Cardiac septum (tissue), 1 donor: ENCODE measurements at regions not wholly inside any gene's neighbourhood (a gene's known extent, or its start where the extent isn't known, plus 50 kb on each side); places are given as distances from the start of the nearest gene placed in this dataset.
"Not testable (repeated sequence)": the region's sequence is repeated elsewhere in the genome, so short reads cannot be mapped to it uniquely, and the experiment has no call there.

ENCODE experiments used
- DNase-seq: peaks from one replicate; pipeline ENCODE4 v3.0.0-alpha.2; 2020; ENCODE audit warnings: low spot score
- intact Hi-C: fragments of 100-400 bp; cut with DNase I; formaldehyde crosslinking; loops from one replicate; pipeline ENCODE4 v1.14.0; 2022
- donor health status: DM: no; HTN: no; CAD: no.

DNA sequence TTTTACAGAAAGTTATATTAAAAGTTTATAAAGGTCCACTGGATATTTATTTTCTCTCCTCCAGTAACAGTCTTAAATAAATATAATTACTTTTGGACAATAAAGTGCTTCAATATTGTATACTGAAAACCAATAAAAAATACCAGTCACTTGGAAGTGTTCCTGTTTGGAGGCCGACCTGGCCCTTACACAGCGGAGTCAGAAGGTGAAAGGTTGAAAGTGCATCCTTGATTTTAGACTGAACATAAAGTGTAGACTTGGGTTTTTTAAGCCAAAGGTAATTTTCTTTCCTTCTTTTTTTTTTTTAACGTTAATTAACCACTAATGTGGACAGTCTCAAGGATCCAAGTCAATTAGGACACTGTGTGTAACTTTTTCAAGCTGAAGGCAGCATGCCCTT is 152.3 kb upstream of the TBX18 start:
- DNase-seq, result no peak
- intact Hi-C loops, result no loop called here

DNA sequence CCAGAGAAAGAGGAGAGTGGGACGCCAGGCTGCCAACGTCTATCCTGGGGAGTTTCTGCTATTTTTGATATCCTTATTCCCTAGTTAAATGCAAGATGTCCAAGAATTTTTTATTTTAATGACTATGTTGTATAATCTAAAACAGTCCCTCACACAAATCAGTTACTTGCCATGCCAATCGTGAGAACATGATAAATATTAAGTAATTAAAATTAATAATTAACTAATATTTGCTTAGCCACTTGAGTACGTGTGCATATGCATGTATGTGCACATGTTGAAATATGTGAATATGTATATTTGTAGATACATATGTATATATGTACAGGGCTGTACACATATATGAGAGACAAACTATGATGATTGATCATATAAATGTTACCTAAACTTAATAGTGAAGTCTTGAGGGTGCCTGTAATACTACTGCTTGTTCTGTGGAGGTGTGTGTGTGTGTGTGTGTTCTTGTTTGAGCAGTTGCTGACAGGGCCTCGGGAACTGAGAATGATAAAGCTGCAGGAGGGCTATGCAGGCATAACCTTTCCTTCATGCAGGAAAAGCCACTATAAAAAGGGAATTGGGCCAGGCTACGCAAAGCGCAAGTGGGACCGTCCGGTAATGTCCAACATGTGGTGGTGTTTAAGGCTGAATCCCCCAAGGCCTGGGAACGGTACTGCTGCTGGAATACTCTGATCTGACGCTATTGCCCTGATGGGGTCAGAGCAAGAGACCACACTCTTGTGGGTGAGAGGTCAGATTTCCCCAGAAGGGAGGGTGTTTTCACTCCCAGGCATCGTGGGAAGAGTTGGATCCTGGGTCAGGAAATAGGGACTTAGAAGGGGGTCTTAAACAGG is 148.3 kb upstream of the TBX18 start:
- DNase-seq, result no peak
- intact Hi-C loops, result loop anchor here (5.0 kb wide), 1 partner anchor 585 kb away; no protein-coding TSS in a partner anchor

DNA sequence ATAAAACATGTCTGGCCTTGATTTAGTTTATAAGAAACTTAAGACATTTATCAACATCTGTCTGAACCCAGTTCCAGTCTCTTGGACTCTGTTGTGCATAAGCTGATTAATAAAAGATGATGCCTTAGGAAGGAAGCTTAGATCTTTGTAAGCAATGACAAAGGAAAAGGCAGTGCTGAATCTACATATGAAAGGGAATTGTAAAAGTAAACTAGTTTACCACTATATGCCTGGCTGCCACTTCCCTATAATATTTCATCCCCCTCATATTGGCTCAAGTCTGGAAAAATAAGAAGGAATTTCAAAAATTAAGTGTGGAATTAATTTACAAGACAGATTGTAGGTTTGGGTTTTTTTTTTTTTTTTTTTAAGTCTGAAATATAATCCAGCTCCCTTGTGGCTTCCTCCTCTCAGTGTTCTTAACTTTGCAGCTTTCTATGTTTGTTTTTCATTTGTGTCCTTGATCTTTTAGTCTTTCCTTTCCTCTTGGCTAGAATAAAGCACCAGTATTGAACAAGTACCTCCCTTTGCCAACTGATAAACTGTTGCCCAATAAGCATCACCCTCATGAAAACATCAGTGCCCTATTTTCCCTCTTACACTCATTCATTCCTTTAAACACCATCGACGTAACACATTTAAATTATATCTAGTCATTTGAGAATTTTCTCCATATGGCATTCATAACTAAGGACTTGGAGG is 146.7 kb upstream of the TBX18 start:
- intact Hi-C loops, result loop anchor here (5.0 kb wide), 1 partner anchor 584 kb away; no protein-coding TSS in a partner anchor
- DNase-seq, result no peak

DNA sequence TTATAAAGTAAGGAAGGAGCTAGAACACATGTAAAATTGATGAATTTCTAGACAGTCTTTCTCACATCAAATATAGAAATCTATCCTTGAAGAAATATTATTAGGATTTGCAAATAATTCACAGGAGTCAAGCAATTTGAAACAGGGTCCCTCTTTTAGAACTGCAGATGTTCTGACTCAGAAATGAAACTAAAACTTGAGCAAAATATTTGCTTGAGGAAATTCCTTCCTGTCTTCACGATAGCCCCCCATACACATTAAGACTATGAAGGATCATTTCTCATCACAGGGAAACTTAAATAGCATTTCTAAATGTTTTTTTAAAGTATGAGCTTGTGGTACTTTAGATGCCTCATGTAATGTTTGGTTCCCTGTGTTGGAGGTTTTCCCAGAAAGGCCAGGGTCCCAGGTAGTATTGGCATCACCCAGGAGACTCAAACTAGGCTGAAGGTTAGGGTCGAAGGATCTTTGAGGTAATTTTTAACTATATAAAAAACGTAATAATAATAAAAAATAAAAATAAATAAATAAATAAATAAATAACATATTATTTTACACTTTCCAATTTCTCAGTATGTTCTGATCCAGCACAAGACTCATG is 144.0 kb upstream of the TBX18 start:
- no peak for DNase-seq
- intact Hi-C loops, result no loop called here

DNA sequence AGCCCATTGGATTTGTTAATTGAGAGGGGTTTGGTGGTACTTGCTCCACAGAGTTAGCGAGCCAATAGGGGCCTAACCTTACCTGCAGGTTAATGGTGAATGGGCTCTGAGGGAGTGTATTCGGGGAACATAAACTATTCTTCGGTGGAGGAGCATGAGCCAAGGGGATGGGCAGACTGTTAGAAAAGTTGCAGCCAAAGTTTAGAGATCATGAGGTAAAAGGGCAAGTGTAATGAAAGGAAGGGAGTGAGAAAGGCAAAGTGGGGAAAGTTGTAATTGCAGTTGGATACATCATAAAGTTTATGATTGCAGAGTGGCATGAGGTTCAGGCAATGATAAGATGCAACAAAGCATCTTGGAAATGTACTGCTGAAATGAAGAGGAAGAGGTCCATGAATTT is 142.1 kb upstream of the TBX18 start:
- no peak for DNase-seq
- intact Hi-C loops, result no loop called here

DNA sequence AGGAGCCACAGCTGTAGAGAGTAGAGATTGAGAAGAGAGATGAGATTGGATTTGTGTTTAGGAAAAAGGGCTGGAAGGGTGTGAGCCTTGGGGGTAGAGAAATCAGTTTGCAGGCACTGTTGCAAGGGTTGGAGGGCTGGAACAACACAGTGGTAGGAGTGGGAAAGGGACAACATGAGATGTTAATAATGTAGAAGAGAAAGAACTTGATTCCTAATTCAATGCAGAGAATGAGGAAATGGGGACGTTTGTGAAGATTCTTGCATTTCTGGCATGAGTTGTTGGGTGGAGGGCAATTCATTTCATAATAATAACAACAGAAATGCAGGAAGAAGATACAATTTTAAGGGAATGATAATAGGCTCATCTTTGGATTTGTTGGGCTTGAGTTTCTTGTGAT is 141.4 kb upstream of the TBX18 start:
- intact Hi-C loops, result no loop called here
- no peak for DNase-seq

DNA sequence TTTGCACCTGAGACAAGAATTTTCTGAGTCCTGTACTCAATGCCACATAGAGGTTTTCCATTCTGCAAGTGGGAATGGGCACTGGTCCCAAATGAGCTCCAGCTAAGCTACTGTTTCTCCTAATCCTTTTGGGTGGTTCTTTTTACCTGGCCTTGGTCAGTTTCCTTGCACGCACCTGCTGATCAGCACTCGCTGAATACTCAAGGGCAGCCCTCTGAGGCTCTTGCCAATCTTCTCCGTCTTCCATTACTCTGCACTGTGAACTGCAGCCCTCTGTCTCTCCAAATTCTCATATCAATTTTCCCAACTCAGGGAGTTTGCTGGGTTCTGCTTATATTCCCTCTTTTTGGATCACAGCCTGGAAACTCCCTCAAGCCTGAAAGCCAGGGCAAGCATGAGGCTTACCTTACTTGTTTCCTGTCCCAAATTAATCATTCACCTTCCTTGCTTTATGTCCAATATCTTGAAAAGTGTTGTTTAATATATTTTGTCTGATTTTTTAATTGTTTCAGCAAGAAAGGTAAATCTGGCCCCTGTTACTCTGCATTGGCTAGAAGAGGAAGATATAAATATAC is 138.0 kb upstream of the TBX18 start:
- no peak for DNase-seq
- intact Hi-C loops, result no loop called here

DNA sequence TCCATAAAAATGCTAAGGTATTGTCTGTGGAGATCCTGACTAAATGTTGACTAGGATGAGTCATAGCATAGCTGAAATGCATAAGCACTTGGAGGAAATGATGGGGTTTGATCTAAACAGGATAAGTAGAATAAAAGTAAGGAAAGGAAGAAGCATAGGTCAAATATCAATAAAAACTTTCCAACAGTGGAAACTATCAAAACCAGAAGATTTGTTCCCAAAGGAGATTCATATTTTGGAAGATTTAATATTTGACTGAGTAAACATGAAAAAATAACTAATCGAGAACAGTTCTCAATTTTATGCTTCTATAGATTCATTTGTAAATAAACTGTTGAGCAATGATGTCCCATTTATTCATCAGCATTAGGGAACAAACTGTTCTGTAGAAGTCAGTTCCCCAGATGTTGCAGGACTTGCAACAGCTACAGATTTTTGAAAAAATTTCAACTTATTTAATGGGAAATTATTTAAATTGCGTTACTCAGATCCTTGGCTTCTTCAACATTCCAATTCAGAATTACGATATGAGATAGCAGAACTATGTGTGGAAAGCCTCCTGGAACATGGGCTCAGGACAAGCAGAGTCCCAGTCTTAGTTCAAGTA is 133.7 kb upstream of the TBX18 start:
- intact Hi-C loops, result no loop called here
- no peak for DNase-seq

DNA sequence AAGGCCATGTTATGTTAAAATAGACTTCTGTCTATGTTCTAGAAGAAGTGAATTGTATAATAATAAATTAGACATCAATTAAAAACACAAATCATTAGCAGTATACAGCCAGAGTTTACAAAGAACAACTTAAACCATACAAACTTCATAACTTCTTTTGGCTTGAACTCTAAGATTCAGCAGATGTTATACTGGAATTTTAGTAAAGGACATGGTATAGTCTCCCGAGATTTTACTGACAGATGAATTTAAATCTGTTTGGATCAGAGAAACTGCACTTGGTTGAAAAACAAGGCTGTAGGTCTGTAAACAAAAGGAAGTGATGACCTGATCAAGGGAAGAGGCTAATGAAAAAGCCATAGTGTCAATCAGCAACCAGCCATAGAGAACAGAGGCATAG is 132.6 kb upstream of the TBX18 start:
- DNase-seq, result no peak

DNA sequence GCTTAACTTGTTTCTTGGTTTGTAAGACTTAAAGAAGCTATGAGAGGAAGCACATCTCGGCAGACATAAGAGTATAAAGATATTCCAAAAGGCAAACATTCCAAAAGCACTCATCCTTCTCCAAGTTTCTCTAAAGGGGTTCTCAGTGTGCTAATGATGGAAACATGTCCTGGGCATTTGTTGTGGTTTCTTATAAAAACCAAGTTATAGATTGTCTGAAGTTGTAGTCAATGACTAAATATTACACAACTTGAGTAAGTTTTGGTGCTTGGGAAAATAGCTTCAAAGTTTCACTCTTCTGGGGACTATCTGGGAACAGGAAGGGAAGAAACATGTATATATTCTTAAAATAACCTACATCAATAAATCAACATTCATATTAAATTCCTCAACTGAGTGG is 128.3 kb upstream of the TBX18 start:
- no peak for DNase-seq
- intact Hi-C loops, result no loop called here

More for the DNA sequence above, 132.6 kb upstream of the TBX18 start:
- intact Hi-C loops, result no loop called here

DNA sequence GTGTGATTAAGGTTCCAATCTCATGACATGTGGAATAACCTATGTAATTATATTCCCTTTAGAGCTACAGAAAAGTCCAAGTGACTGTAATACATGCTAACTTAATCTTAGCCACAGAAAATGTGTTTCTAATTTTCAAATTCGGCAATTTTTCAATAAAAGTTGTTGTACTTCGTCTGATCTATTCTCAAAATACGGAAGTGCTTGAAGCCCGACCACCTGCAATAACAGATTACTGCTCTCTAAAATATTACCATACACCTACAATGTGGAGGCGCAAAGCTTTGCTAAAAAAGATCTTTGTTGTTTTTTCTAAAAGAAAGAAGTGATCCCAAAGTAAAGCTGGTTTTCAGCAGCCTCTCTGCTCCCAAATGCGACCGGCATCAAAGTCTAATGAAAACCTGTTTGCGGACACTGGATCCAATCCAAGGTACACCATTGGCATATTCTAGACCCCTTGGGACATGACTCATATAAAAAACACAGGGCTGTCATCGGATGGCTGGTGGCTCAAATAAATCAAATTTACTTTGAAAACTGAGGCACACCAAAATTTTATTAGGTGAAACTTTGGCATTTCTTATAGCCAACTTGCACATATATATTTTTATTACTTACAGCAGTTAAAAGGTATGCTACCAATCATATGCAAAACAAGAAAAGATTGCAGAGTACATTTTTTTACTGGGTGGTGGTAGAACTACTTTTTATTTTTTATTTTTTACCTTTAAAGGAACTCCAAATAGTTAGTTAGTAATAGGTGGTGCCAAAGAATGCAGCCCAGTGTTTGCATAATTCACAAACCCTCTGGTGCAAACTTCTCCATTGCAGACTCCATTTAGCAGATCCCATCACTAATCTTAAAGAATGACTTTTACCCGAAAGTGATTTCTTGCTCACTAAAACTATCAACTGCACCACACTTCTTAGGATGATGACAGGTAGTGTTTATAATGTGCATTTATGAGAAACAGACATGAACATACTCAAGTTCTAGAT is 118.7 kb upstream of the TBX18 start:
- intact Hi-C loops, result no loop called here
- DNase-seq, result no peak

DNA sequence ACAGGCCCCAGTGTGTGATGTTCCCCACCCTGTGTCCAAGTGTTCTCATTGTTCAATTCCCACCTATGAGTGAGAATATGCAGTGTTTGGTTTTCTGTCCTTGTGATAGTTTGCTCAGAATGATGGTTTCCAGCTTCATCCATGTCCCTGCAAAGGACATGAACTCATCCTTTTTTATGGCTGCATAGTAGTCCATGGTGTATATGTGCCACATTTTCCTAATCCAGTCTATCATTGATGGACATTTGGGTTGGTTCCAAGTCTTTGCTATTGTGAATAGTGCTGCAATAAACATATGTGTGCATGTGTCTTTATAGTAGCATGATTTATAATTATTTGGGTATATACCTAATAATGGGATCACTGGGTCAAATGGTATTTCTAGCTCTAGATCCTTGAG is 115.0 kb upstream of the TBX18 start:
- intact Hi-C loops, DNase-seq: not testable (repeated sequence)

DNA sequence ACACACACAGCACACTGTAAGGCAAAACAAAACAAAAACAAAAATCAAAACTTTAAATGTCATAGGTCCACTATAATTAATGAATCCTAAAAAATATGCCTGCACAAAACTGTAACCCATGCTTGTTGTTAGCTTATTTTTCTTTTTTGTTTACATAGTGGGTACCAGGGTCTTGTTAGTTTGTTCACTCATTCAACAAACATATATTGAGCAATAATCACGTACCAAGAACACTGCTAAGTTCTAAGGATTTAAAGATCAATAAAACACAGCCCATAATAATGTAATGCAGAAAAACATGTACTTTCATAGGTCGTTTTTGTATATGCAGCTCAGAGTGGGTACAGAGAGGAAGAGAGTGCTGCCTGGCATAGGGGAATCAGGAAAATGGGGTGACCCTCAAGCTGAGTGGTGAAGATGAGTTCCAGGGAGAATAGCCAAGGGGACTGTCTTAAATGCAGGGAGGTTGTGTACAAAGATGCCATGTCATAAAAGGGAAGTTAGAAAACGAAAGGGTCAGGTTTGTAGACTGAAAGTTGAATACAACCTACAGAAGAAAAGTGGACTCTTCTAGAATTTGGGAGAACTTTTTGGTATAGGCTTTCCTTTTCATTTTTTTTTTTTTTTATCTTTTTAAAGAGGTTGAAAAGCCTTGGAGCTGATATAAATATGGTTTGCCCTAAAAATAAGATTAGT is 113.3 kb upstream of the TBX18 start:
- intact Hi-C loops, result no loop called here
- DNase-seq, result no peak

DNA sequence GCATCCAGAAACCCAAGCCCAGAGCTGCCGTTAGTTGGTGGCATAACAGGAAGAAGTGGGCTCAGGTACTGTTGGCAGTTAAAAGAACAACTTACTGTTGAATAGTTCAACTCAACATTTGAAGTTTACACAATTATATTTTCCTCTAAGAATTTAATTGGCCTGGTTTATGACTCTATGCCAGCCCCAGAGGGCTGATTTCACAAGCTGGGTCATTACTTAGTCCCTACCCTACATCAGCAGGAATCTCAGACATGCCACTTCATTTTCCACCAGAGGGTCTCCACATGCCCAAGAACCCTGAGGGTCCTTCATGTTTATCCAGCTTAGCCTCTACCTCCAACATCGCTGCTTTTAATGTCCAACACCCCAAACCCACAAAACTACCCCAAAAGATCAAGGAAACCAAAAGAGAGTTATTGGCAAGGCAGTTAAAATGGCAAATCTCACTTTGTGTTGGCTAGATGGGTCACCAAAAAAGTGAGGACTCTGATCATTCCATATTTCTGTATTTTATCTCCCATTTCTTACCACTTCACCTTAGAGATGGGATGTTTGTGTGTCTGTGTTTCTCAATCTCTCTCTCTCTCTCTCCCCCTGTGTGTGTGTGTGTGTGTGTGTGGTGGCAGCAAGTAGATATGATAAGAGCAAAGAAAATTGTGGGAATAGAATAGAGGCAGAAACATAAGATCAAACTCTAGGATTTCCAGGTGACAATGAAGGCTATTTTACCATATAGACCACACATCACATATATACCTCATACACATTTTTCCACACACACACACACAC is 112.5 kb upstream of the TBX18 start:
- intact Hi-C loops, result no loop called here
- DNase-seq, result no peak

DNA sequence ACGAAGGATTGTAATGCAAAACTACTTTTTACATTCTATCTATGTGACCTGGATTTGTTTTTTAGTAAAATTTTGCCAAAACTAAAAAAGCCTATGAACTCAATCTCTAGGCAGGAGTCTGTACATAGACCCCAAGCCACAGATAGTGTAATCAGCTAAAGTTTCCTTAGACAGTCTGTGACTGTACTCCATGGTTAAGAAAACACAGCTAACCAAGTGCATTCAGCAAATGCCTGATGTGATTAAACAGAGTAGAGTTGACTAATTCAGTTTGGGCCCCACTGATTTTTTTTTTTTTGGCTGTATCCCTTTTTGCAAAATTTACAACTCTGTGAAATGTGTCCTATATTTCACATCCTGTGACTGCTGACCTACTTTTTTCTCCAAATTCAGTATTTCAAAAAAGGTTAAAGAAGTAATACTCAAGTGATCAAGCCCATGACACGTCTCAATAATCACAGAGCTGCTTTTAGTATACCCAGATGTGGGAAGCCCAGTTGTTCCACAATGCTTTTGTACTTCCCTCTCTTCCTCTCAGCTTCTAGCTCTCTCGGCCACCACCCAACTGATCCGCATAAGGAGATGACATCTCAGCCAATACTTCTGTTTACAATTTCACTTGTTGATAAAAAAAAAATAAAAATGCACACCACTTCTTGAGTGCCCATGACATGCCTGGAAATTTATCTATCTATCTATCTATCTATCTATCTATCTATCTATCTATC is 108.8 kb upstream of the TBX18 start:
- DNase-seq, result no peak
- intact Hi-C loops, result no loop called here

DNA sequence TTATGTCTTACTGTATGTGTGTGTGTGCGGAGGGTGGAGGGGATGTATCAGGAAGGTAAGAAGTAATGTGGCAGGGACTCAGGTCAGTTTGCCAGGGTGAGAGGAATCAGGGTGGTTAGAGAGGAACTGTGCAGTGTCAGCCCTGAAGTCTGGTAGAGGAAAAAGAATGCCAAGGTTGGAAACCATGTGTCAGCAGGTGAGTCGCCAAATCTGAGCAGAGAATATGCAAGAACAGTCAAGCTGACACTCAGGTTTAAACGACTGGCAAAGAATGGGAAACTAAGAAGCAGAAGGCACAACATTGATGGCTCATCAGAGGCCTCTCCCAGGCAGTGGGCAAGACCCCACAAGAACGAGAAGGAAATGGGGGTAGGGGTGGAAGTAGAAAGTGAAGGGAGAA is 107.5 kb upstream of the TBX18 start:
- intact Hi-C loops, result no loop called here
- DNase-seq, result no peak

DNA sequence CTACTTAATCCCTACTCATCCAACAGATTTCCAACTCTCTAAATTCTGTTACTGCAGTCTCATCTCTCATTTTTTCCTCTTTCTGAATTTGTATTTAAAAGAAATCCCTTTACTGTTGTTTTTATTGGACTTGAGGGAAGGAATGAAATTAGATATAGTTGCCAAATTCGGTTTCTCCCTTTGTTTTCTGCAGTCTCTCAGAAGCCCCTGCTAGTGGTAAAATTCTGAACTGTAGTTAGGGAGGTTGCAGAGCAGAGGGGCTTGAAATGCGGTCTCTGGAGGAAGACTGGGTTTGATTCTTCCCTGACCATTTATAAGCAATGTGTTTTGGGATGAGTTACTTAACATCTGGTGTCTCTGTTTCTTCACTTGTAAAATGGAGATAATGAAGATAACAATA is 106.3 kb upstream of the TBX18 start:
- intact Hi-C loops, result no loop called here
- DNase-seq, result no peak
